ENCODE measurements at regions not wholly inside any gene's neighbourhood (a gene's known extent, or its start where the extent isn't known, plus 50 kb on each side); places are given as distances from the start of the nearest gene placed in this dataset.
"Not testable (repeated sequence)": the region's sequence is repeated elsewhere in the genome, so short reads cannot be mapped to it uniquely, and the experiment has no call there.

DNA sequence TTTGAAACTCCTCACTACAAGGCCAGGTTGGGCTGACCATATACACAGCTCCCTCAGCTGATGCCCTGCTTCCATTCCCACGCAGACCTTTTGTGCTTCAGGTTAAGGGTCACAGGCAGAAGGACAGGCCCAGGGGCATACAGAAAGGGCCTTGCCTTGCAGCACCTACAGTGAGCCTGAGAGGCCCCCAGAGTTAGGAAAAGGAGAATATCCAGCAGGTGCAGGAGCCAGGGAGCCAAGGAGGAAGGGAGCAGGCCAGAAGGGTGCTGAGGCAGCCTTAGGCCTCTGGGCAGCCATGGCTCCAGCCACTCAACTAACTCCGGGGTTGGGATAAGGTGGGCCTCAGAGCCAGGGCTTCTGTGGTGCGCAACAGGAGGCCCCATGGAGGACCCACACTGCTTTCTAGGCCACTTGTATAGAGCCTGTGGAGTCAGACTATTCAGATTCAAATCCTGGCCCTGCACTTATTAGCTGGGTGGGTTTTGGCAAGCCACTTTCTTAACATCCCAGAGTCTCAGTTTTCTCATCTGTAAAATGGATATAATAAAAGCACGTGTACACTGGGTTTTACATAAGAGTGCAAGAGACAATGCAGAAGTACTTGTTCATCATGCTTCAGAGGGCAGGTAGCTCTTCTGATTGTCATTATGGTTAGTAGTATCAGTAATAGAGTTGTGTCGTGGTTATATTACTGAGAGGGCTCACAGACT is 214.6 kb upstream of the HAAO start:
- peak overlapping the region; percentile 71 to 87 (median 83) for H3K27ac ChIP-seq
- H3K36me3 ChIP-seq = no peaks in the 10 kb centered on the region
- no peak for FAIRE-seq
- H3K4me1 ChIP-seq = peaks cover 10 to 41% (median 28%) of the 10 kb centered on the region in 3 donors
- intact Hi-C loops (cut with DNase I) = no loop called here
- TF ChIP-seq, protein P1, sequence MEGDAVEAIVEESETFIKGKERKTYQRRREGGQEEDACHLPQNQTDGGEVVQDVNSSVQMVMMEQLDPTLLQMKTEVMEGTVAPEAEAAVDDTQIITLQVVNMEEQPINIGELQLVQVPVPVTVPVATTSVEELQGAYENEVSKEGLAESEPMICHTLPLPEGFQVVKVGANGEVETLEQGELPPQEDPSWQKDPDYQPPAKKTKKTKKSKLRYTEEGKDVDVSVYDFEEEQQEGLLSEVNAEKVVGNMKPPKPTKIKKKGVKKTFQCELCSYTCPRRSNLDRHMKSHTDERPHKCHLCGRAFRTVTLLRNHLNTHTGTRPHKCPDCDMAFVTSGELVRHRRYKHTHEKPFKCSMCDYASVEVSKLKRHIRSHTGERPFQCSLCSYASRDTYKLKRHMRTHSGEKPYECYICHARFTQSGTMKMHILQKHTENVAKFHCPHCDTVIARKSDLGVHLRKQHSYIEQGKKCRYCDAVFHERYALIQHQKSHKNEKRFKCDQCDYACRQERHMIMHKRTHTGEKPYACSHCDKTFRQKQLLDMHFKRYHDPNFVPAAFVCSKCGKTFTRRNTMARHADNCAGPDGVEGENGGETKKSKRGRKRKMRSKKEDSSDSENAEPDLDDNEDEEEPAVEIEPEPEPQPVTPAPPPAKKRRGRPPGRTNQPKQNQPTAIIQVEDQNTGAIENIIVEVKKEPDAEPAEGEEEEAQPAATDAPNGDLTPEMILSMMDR (IDR thresholded peaks at IDR 0.05) = no peak
- no peak overlapping the region for H3K4me3 ChIP-seq
- no peaks in the 10 kb centered on the region for H3K9me3 ChIP-seq
- WGBS, 2 donors = 77 to 82% methylated on average over 5 of the region's 5 CpGs
- DNase-seq = no peak
- no peaks in the 10 kb centered on the region for H3K27me3 ChIP-seq
- ATAC-seq = no peak

DNA sequence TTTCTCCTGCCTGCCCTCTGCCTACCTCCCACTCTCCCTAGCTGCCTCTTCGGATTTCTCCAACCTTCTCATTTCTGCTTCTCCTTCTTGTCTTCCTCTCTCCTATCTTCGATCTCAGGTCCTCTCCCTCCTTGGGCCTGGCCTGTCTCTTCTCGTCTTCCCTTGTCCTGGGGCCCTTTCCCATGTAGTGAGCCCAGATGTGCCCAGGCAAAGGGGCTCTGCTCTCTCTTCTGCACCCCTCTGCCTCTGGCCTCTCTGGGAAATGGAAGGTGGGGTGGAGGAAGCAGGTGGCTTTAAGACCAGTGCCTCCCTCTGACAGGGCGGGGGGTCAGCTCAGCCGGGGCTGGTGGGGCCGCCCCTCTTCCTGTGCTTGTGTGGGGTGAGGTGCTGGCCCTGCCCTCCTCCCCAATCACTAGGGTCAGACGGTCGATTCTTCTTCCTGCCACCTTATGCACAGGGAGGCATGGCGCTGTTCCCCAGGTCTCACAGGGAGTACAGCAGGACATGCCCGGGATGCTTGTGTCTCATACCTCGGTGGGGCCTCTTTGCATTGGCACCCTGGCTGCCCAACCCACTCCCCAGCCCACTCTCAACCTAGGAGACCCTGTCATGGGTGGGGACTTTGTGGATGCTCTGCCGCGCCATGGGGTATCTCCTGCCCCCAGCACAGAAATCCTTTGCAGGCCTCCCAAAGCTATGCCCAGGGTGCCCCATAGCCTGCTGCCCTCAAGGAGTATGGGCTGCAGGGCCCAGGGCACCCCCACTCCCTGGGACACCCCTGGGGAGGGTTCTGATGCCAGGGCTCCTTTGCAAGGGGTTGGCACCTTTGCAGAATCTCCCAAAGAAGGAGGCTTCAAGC is 213.8 kb upstream of the HAAO start:
- intact Hi-C loops (cut with DNase I) = no loop called here
- Histone ChIP-seq H3K4me1 (peaks cover 10 to 35% (median 25%) of the 10 kb centered on the region in 3 donors), H3K27me3 (no peaks in the 10 kb centered on the region), H3K9me3 (no peaks in the 10 kb centered on the region), H3K27ac (peak overlapping the region; percentile 71 to 87 (median 83)), H3K36me3 (no peaks in the 10 kb centered on the region), H3K4me3 (peak overlapping the region in 1 of 4 donors; percentile 5)
- TF ChIP-seq, protein P1 (IDR thresholded peaks at IDR 0.05) = no peak
- ATAC-seq (peak; percentile 5 to 26 (median 16)), FAIRE-seq (no peak), DNase-seq (peak in 3 of 6 donors; percentile 31 to 79 (median 50))
- 54 to 62% methylated on average over 10 to 13 of the region's 13 CpGs for WGBS, 2 donors

DNA sequence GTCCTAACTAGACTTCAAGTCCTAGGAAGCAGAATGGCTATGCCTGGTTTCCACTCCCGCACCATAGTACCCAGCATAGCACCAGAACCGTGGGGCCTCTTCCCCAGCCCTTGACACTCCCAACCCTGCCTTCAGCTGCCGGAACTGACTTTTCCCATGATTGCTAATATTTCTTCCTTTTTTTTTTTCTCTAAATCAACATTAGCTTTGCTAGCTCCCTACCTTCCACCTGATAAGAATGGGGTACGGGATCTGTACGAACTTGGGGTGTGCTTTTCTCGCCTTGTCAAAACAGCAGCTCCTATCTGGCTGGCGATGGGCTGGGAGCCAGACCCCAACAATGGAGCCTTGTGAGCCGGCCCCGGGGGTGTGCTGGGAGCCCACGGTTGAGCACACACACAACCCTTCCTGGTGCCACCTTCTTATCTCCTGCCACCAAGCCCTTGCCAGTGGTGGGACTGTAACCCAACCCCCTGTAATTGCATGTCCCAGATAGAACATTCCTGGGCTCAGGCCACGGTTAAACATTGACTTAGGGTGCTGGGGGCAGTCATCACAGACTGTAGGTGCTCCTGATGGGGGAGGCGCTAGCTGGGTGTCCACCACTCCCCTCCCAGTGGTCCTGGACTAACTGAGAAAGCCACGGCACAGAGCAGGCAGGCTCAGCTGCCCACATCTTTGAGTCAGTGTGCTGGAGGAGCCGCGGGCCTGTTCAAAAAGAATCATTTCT is 213.0 kb upstream of the HAAO start:
- intact Hi-C loops (cut with DNase I) = no loop called here
- peak overlapping the region; percentile 71 to 87 (median 83) for H3K27ac ChIP-seq
- H3K36me3 ChIP-seq = no peaks in the 10 kb centered on the region
- FAIRE-seq (no peak), ATAC-seq (peak; percentile 84 to 93 (median 92)), DNase-seq (peak; percentile 79 to 93 (median 88))
- peak overlapping the region in 1 of 4 donors; percentile 5 for H3K4me3 ChIP-seq
- no peaks in the 10 kb centered on the region for H3K9me3 ChIP-seq
- TF ChIP-seq, protein P1 (IDR thresholded peaks at IDR 0.05) = no peak
- no peaks in the 10 kb centered on the region for H3K27me3 ChIP-seq
- 16 to 18% methylated on average over 15 of the region's 15 CpGs for WGBS, 2 donors
- peaks cover 10 to 27% (median 25%) of the 10 kb centered on the region in 3 donors for H3K4me1 ChIP-seq

DNA sequence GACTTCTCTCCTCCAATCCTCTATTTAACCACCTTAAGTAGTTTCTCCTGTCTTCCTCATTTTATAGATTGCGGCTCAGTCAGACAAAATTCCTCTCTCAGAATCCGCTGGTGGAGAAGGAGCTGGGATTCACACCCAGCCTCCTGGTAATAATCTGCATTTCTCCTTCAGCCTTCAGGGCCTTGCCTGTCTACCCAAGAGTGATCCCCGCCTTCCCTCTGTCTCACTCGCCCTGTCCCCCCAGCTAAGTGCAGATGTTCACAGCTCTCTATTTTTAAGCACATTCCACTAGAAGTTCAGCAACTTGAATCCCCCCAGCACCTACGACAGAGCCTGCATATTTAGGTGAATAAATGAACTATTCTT is 212.5 kb upstream of the HAAO start:
- Histone ChIP-seq H3K27ac (peak overlapping the region; percentile 71 to 87 (median 83)), H3K9me3 (no peaks in the 10 kb centered on the region), H3K36me3 (no peaks in the 10 kb centered on the region), H3K27me3 (no peaks in the 10 kb centered on the region), H3K4me3 (no peak overlapping the region), H3K4me1 (peaks cover 10 to 27% (median 26%) of the 10 kb centered on the region in 3 donors)
- DNase-seq (no peak), FAIRE-seq (no peak), ATAC-seq (no peak)
- intact Hi-C loops (cut with DNase I) = no loop called here
- 52 to 53% methylated on average over 5 of the region's 5 CpGs for WGBS, 2 donors
- TF ChIP-seq, protein P1 (IDR thresholded peaks at IDR 0.05) = no peak

DNA sequence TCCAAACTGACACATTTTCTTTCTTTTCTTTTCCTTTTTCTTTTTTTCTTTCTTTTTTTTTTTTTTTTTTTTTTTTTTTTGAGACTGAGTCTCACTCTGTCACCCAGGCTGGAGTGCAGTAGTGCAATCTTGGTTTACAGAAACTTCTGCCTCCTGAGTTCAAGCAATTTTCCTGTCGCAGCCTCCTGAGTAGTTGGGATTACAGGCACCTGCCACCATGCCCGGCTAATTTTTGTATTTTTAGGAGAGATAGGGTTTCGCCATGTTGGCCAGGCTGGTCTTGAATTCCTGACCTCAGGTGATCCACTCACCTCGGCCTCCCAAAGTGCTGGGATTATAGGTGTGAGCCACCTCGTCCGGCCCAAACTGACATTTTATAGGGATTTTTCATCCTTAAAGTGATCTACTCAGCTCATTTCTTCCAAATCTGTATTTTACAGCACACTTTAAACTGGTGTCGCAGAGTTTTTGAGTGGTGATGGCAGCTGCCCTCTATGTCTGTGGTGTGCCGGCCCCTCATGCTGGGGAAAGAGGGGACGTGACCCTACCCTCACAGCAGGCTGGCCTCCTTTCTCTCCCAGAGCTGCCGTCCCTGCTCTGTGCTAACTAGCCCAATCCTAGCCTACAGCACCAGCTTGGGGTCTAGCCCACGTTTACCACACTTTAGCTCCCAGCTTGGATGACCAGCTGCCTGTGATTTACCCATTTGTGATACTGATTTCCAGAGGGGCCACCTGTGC is 211.9 kb upstream of the HAAO start:
- FAIRE-seq; H3K4me3 ChIP-seq; H3K27me3 ChIP-seq; H3K36me3 ChIP-seq; ATAC-seq; intact Hi-C loops (cut with DNase I); H3K9me3 ChIP-seq: not testable (repeated sequence)
- peak in 1 of 6 donors; percentile 9 for DNase-seq
- 72 to 76% methylated on average over 11 of the region's 11 CpGs for WGBS, 2 donors
- Histone ChIP-seq H3K4me1 (peaks cover 10 to 27% (median 26%) of the 10 kb centered on the region in 3 donors), H3K27ac (peak overlapping the region; percentile 71 to 87 (median 83))

Data from pancreas (tissue), 10 donors.